ENCODE measurements at regions not wholly inside any gene's neighbourhood (a gene's known extent, or its start where the extent isn't known, plus 50 kb on each side); places are given as distances from the start of the nearest gene placed in this dataset.

DNA sequence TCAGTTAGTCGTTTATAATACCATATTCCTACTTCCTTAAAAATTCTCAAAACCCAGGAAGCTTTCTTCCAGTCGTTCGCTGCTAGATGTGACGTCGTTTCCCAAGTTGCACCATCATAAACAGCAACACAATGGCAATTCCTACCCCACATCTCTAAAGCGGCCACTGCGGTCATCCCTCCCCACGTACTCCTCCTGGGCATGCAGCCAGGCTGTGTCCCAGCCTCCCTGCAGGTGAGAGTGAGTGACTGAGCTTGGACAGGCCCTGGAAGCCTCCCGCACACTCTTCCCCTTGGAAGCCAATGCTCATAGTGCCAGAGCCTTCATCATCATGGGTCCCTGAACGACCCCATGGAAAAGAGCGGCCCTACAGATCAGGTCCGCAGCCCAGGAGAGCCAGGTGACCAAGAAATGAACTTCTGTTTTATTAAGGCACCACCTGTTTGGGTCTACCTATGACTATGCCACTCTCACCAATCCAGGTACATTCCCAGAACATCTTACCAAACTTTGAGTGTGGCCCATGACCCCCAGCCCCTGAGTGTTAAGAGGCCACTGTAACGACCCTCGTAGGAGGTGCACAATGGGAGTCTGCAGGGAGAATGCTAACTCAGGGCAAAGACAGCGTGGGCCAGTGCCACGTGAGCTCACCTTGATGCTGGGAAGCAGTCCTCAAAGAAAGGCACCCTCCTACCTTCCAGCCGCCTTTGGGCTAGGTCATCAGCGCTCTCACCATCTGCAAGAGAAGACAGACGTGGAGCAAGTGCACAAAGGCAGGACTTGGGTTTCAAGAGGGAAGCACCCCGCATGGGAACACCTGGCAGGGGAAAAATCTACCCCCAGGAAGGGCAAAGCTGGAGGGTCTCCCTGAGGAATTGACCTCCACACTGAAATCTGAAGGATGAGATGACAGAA lies 74.7 kb upstream of the RAB6C start:
- no peak for FAIRE-seq

DNA sequence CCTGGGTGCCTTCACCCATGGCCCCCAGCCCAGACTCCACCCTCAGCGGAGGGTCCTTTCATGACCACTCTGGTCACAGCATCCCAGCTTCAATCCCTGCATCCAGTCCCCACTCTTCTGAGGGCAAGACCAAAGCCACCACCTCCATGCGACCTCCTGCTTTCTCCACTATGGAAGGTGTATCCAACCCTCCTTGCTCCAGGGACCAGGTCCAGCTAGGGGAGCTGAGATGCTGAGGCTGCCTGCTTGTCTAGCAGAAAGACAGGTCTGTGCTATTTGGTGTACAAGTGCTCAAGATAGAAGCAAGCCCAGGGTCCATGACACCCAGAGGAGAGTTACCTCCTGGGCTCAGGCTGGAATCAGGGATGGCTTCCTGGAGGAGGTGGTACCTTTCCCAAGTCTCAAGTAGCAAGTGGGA lies 73.8 kb upstream of the RAB6C start:
- FAIRE-seq: no peak

DNA sequence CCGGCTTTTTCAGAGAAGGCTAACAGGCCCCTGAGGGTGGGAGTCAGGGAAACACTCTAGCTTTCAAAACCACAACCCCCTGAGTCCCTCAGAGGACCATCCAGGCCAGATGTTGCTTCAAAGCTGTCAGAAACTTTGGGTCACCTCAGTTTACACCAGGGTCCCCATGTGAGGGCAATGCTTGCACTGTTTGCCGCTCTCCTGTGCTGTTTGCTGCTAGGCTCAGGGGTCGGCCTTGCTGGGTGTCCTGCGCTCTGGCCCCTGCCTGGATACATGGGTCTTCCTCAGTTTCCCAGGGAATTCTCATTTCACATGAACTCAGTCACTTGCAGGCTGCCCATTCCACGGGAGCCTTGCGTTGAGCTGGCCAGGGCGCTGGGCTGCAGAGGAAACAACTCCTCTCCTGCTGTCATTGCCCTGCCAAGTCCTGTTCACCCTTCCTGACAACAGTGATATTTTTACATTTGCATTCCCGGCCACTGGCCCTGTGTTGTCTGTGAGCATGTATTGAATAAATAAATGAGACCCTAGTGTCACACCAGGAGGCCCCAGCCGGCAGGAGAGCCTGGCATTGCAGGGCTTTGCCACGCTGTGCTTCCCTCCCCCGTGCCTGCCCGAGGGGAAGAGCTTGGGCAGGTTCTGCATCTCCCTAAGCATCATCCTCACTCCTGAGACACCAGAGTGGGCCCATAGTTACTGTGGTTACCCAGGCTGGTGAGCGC lies 73.2 kb upstream of the RAB6C start:
- no peak for FAIRE-seq

DNA sequence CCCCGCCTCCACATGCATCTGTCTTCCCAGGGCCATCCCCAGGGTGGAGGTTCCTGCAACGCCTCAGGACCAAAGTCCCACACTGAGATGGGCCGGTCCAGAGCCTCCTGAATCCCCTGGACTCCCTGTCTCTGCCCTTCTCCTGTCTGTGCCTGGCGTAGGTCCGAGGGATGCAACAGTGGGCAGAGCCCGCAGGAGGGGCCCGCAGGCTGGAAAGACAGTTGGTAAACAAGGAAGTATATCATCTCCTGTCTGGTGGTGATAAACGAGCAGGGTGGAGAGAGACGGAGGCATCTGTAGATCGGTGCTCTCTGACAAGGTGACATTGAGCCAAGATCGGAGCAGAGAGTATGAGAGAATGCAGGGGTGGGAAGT lies 72.6 kb upstream of the RAB6C start:
- FAIRE-seq: no peak

DNA sequence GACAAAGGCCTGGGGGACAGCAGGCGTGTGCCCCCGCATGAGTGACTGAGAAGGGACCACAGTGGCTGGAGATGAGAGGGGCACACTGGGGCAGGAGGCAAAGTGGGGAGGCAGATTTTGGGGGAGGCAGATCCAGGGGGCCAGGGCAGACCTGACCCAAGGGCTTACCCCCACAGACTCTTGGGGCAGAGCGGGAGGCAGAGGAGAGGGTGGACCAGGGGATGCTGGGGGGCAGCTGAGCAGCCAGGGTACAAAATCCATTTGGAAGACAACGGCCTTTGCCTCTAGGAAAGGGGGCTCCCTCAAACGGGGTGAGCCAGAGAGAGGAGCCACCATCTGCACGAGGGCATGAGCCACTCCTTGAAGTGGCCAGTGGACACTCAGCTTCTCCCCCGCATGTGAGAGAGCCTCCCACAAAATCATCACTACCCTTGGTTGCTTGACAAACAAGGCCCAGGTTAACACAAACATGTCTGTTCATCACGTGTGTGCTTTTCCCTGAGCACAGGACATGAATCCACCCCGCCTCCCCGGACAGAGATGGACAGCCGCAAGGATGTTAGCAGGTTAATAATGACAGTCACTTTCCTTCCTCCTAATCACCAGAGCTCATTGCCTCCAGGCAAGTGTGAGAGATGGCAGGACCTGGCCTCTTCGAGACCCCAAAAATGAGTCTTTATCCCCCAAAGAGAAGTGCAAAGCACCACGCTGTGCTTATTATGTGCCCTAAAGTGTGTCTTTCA lies 72.0 kb upstream of the RAB6C start:
- no peak for FAIRE-seq

DNA sequence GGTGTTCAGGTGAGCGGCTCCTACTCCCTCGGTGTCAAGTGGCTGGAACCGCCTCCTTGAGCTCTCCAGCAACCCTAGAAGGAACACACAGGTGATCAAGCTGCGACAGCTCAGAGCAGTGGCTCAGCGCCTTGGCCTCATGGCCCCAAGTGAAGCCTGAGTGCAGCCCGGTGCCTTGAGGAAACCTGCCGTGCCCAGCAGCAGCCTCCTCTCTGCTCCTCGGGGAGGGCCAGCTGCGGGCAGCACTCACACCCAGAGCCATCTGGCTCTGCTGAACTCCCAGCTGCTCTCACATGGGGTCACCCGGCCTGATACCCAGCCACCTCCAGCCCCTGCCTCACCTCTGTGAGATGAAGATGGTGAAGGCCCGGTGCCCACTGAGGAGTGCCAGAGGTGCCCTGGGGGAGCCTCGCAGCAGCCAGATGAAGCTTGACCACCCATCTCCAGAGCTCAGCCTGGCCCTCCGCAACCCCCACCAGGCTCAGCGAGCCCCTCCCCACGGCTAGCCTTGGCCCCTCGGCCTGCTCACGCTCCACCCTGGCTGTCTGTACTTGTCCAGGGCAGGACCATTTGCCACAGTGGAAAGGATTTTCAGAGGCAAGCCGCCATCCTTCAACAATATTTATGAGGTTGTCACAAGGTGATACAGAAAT lies 70.6 kb upstream of the RAB6C start:
- FAIRE-seq: no peak

DNA sequence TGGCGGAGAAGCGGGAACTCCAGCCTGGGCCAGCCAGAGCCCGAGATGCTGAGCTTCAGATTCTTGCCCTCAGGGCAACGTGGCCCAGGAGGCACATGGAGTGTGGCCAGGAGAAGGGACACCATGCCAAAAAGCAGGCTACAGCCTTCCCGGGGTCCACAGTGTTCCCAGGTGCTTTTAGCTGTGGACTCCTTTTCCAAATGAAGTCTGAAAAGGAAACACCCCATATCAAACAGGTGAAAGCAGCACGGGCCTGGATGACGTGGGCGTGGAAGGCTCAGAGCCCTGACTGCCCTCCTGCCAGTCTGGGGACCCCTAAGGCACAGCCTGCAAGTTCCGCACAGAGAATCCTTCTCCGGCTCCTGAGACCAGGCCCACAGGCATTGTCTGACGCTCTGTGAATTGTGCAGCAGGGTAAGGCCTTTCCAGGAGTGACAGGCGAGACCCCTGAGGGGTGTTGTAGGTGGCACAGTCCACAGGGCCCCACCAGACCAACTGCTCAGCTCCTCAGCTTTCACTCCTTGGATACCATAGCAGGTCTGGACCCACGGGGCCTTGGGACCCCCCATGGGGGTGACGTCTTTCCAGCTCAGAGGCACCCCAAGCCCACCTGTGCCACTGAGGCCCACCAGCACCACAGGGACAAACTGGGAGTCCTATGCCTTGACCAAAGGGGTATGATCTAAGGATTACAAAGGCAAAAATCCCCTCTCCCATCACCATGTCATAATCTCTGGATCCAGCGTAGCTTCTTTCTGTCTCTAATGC lies 69.6 kb upstream of the RAB6C start:
- FAIRE-seq: no peak

DNA sequence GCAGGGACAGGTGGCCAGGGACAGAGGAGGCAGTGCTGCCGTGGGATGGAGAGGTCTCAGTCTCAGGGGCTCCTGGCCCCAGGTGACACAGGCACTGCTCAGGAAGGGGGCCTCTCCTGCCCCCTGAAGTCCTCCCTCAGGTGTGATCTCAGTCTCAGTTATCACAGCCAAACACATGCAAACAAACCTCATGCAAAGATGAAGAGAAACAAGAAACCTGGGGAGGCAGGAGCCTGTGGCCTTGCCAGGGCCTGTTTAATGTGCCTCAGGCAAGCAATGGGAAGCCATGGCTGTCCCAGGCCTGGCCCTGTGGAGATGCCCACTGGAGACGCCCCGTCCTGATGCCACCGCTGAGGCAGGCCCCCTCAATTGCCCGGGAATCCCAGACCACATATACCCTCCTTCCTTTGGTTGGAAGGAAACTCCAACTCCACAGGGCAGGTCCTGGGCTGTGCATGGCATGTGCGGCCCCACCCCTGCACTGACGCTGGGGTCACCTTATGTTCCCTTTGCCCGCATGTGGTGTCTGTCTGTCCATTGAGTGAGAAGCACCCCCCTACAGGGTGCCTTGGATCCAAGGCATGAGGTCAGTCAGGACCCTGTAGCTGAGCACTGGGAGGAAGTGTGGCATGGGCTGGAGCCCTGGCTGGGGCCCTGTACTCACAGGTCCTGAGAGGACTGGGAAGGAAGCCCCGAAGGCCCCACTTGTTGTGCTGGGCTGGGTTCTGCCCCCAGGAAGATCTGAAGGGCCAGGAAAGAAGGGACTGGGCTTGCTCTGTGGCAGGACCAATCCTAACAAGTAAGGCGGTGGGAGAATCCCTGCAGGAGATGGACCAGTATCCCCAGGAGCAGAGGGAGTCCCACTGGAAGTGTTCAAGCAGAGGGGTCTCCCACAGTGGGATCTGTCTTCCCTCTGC lies 68.8 kb upstream of the RAB6C start:
- FAIRE-seq: no peak

DNA sequence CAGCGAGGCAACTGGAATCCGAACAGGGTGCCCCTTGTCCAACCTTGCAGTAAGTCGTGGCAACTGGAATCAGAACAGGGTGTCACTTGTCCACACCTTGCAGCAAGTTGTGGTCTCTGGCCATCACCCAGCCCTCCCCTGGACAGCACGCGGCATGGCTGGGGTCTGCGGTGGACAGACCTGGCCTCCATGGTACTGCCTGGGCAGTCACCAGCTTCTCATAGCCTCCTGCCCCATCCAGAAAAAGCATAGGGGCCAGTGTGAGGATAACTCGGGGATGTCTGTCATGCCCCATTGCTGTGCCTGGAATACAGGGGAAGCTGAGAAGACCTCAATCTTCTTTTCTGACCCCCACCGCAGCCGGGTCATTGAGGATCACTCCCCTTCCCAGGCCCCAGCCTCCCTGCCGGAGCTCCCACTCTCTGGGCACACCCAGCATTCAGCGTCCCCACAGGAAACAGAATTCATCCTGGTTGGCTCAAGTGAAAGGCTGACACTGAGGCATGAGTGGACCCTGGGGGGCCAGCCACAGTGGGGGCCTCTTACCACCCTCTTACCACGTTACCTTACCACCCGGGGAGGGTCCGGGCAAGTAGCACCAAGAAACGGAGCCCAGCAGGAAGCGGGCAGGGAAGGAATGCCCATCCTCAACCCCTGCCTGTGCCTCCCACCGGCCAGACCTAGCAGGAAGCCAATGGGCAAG lies 68.0 kb upstream of the RAB6C start:
- FAIRE-seq: no peak

DNA sequence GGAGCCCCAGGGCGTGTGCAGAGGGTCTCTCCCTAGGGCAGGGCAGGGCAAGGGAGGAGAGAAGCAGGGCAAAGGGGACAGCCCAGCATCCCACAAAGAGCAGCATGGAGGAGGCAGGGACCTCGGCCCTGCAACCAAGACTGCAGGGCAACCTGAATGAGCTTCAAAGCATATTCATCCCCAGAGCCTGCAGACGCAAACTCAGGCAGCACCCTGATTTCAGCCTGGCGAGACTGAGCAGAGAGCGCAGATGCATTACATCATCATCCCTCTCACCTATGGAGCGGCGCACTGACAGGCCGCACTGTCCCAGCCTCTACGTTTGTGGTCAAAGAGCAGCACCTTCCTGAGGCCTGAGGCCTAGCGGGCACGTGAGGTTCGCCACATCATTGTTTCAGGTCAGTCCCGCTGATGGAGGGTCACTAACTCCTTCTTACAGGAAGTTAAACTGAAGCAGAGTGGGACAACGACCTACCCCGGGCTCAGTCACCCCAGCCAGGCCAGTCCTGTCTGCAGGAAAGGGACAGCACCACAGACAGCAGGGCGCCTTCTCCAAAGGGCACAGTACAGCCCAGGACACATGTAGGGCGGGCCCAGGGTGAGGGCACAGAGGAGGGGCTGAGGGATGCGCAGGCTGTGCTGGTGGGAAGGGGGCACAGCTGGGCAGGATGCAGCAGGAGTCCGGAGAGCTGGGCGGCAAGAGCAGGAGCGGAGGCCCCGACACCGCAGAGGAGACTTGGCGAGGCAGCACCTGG lies 67.2 kb upstream of the RAB6C start:
- no peak for FAIRE-seq

DNA sequence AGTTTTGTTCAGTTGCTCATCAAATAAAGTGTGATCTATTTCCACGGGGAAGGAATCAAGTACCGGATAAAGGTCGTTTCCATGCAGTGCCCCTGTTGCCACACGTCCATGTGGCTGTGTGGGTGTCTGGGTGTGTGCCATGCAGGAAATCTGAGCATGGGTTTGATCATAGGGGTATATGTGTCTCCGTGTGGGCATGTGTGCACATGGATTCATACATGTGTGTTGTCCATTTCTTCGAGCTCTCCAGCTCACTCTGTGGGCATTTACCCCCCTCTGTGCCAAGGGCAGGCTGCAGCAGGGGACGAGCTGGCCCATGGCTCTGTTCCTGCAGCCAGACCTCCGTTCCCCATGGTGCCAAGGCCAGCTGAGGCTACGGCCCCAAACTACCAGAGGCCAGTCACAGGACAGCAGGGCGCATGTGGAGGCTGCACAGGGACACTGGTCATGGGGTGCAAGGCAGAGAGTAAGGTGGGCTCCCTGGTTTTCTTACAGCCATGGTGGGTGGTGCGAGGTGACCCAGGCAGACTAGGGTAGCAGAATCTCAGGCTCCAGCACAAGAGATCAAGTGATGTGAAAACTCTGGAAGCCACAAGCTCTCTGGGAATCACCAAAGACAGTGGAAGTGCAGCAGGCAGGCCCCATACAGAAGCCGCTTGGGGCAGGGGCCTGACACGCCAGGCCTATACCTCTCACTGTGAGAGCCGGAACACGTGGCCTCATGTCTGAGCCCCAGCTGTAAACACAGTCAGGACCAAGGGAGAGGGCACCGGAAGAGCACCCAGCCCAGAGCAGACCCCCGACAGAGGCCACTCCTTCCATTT lies 66.4 kb upstream of the RAB6C start:
- FAIRE-seq: no peak

DNA sequence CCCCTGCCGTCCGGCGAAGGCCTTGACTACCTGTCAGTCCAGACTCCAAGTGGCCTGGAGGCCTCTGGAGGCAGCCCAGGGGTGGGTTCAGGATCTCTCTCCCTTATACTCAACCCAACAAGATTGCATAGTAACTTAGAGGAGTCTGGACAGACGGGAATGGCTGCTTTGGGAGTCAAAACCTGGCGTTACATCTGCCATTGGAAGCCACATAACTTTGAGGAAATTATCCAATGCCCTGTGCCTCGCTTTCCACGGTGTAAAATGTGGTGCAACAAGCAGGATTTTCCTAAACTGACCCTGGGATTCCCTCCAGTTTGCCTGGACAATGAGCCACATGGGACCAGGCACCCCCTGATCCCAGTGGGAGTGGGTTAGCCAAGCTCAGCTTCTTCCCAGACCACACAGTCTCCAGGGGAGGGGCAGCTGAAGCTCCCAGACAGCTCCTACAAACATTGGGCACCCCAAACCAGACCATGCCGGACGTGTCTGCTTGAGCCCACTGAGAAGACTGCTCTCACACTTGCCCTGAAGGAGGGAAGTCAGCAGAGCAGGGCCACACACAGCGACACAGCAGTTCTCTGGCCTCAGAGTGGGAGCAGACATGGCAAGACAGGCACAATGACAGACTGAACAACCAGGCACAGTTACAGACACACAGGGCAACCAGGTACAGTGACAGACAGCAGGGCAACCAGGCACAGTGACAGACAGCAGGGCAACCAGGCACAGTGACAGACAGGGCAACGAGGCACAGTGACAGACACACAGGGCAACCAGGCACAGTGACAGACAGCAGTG lies 65.6 kb upstream of the RAB6C start:
- no peak for FAIRE-seq

DNA sequence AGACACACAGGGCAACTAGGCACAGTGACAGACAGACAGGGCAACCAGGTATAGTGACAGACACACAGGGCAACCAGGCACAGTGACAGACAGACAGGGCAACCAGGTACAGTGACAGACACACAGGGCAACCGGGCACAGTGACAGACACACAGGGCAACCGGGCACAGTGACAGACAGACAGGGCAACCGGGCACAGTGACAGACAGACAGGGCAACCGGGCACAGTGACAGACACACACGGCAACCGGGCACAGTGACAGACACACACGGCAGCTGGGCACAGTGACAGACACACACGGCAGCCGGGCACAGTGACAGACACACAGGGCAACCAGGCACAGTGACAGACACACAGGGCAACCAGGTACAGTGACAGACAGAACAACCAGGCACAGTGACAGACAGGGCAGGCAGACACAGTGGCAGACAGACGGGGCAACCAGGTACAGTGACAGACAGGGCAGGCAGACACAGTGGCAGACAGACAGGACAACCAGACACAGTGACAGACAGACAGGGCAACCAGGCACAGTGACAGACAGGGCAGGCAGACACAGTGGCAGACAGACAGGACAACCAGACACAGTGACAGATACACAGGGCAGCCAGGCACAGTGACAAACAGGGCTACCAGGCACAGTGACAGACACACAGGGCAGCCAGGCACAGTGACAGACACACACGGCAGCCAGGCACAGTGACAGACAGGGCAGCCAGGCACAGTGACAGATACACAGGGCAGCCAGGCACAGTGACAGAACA lies 64.7 kb upstream of the RAB6C start:
- no peak for FAIRE-seq

DNA sequence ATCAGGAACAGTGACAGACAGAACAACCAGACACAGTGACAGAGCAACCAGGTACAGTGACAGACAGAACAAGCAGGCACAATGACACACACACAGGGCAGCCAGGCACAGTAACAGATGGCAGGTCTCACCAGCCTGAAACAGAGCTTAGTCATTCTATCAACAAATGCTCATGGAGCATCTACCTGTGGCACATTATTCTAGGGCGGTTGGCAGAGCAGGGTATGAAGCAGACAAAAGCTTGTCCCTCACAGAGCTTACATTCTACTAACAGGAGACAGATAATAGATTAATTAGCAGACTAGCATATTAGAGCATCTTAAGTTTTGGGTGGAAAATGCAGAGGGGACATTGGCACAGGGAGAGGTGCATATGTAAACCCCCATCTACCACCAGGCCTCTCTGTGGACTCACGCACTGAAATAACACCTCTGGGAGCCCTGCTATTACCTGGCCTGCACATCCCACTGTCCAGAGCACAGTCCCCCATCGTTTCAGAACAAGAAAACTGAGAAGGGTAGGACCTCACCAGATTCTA lies 64.1 kb upstream of the RAB6C start:
- FAIRE-seq: no peak

DNA sequence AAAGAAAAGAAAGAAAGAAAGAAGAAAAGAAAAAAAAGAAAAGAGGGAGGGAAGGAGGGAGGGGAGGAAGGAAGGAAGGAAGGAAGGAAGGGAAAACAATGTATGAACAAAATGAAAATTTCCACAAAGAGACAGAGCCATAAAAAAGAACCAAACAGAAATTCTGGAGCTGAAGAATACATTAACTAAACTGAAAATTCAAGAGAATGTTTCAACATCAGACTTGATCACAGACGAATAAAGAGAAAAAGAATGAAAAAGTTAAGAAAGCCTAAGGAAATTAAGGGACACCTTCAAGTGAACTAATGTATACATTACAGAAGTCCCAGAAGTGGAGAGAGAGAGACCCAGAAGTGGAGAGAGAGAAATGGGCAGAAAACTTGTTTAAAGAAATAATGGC lies 60.9 kb upstream of the RAB6C start:
- FAIRE-seq: no peak

DNA sequence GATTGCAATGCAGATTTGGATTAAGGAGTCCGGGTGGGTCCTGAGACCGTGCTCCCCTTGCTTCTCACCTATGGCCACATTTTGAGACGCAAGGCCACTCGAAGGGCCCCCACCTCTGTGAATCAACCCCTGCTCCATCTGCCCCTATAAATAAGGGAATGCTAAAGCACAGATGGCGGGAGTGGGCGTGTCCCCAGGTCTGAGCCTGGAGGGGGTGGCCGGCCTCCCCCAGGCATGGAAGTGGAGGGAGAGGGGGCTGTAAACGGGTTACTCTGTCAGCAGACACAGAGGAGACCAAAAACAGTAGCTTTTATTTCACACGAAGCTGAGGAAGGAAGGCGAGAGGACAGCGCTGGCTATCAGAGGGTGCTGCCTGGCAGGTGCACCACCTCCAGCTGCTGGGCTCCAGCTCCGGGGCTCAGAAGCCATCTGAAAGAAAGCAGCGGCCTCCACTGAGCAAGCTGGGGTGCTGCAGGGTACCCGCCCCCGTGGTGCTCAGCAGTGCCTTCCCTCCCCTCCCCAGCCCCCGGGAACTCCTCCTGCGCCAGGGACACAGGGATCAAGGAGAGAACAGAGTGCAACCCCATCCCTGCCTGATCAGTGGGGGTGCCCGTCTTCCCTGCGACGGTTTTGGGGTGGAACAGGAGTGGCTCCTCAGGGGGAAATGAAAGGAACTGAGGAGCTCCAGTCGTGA lies 56.7 kb upstream of the RAB6C start:
- FAIRE-seq: no peak

Data from G401.6 (cell line).